Neuronal stem cell (in vitro differentiated cells): ENCODE measurements at regions not wholly inside any gene's neighbourhood (a gene's known extent, or its start where the extent isn't known, plus 50 kb on each side); places are given as distances from the start of the nearest gene placed in this dataset.

Source experiments
- DNase-seq: peaks from one replicate; pipeline ENCODE4 v3.0.0-alpha.2; 2013; ENCODE audit warnings: low spot score
- H2AFZ ChIP-seq: one replicate; pipeline ENCODE4 v1.6.1; 2013; ENCODE audit warnings: mild to moderate bottlenecking, low read length, inconsistent platforms
- H2AK5ac ChIP-seq: 2 replicates; pipeline ENCODE4 v1.6.1; 2013; ENCODE audit warnings: low read depth, mild to moderate bottlenecking, inconsistent platforms, low read length, moderate library complexity, mixed read lengths
- H2BK120ac ChIP-seq: 2 replicates; pipeline ENCODE4 v1.6.1; 2013; ENCODE audit warnings: low read depth, mild to moderate bottlenecking, inconsistent platforms, low read length, moderate library complexity, mixed read lengths
- H2BK12ac ChIP-seq: one replicate; pipeline ENCODE4 v1.6.1; 2013; ENCODE audit warnings: low read length, inconsistent platforms
- H2BK15ac ChIP-seq: 2 replicates; pipeline ENCODE4 v1.6.1; 2013; ENCODE audit warnings: mild to moderate bottlenecking, low read length, inconsistent platforms, mixed read lengths
- H2BK5ac ChIP-seq: one replicate; pipeline ENCODE4 v1.6.1; 2013; ENCODE audit warnings: inconsistent platforms, mild to moderate bottlenecking, low read length, moderate library complexity
- H3K14ac ChIP-seq: one replicate; pipeline ENCODE4 v1.6.1; 2013; ENCODE audit warnings: low read length, inconsistent platforms
- H3K18ac ChIP-seq: 2 replicates; pipeline ENCODE4 v1.6.1; 2013; ENCODE audit warnings: low read length, inconsistent platforms
- H3K23ac ChIP-seq: 2 replicates; pipeline ENCODE4 v1.6.1; 2013; ENCODE audit warnings: low read depth, mild to moderate bottlenecking, mixed read lengths, low read length, inconsistent platforms; ENCODE audit not compliant: poor library complexity
- H3K27ac ChIP-seq: replicated peaks from 3 replicates; pipeline ENCODE4 v1.5.1; 2013; ENCODE audit warnings: low read length, inconsistent platforms
- H3K27me3 ChIP-seq, 3 experiments: 2 replicates each; pipeline ENCODE4 v1.6.1; 2013; ENCODE audit warnings: low read length in 3 of 3, mild to moderate bottlenecking in 2 of 3, inconsistent platforms in 1 of 3, low read depth in 1 of 3, mixed read lengths in 1 of 3, moderate library complexity in 1 of 3; ENCODE audit not compliant: control insufficient read depth in 3 of 3, insufficient read depth in 3 of 3
- H3K36me3 ChIP-seq, 2 donors: replicated peaks in 1 of 2; 2 replicates each; pipeline ENCODE4 v1.6.1; 2013; ENCODE audit warnings: low read length in 2 of 2; ENCODE audit not compliant: control insufficient read depth in 2 of 2, insufficient read depth in 2 of 2
- H3K4ac ChIP-seq: 2 replicates; pipeline ENCODE4 v1.6.1; 2013; ENCODE audit warnings: inconsistent platforms, mild to moderate bottlenecking, low read length, moderate library complexity
- H3K4me1 ChIP-seq, 2 donors: 1 replicate in 1 of 2; 2 replicates in 1 of 2; pipeline ENCODE4 v1.6.1; 2013; ENCODE audit warnings: low read length in 2 of 2, low read depth in 1 of 2; ENCODE audit not compliant: control insufficient read depth in 2 of 2, insufficient read depth in 1 of 2
- H3K4me2 ChIP-seq: one replicate; pipeline ENCODE4 v1.6.1; 2013; ENCODE audit warnings: mild to moderate bottlenecking, low read length, inconsistent platforms; ENCODE audit not compliant: insufficient read depth, poor library complexity, severe bottlenecking
- H3K4me3 ChIP-seq, 2 donors: 2 replicates each; pipeline ENCODE4 v1.5.1; 2013; ENCODE audit warnings: low read length in 2 of 2, mild to moderate bottlenecking in 2 of 2, inconsistent platforms in 1 of 2, moderate library complexity in 1 of 2
- H3K79me1 ChIP-seq: one replicate; pipeline ENCODE4 v1.6.1; 2013; ENCODE audit warnings: low read depth, mild to moderate bottlenecking, inconsistent platforms, low read length, moderate library complexity
- H3K9ac ChIP-seq: one replicate; pipeline ENCODE4 v1.6.1; 2013; ENCODE audit warnings: mild to moderate bottlenecking, low read depth, low read length, inconsistent platforms; ENCODE audit not compliant: poor library complexity
- H3K9me3 ChIP-seq, 2 donors: replicated peaks in 1 of 2; 2 replicates each; pipeline versions ENCODE3 to v1.6.1; 2013; ENCODE audit warnings: low read length in 2 of 2, mild to moderate bottlenecking in 2 of 2, inconsistent platforms in 1 of 2, low read depth in 1 of 2, mixed read lengths in 1 of 2, moderate library complexity in 1 of 2; ENCODE audit not compliant: control insufficient read depth in 2 of 2, insufficient read depth in 1 of 2
- H4K8ac ChIP-seq: one replicate; pipeline ENCODE4 v1.6.1; 2013; ENCODE audit warnings: low read depth, mild to moderate bottlenecking, inconsistent platforms, low read length, moderate library complexity
- H4K91ac ChIP-seq: one replicate; pipeline ENCODE4 v1.6.1; 2013; ENCODE audit warnings: low read length, low read depth, mild to moderate bottlenecking, inconsistent platforms; ENCODE audit not compliant: poor library complexity
- WGBS, 2 donors: extraction: QIAGEN DNeasy Blood & Tissue Kit; methylation state at CpG; one replicate each; pipeline ENCODE4 v1.1.7; 2013; ENCODE audit warnings: missing lambda C conversion rate in 2 of 2, mixed read lengths in 1 of 2; ENCODE audit not compliant: insufficient read length in 2 of 2, insufficient replicate concordance in 1 of 2; ENCODE audit errors: extremely low coverage in 2 of 2; 5-methylcytosine and 5-hydroxymethylcytosine counted together

GRCh38 chr4:13316354-13316753 is 167.8 kb downstream of the RAB28 start:
- Histone ChIP-seq H3K36me3 (no peaks in the 10 kb centered on the region), H2AK5ac (no peak overlapping the region), H3K4me2 (no peak overlapping the region), H4K8ac (no peak overlapping the region), H3K79me1 (no peaks in the 10 kb centered on the region), H3K27ac (no peak overlapping the region), H2BK15ac (no peak overlapping the region), H2BK120ac (no peak overlapping the region), H2AFZ (no peak overlapping the region), H2BK12ac (no peak overlapping the region), H2BK5ac (no peak overlapping the region), H3K4me1 (no peaks in the 10 kb centered on the region), H3K14ac (no peak overlapping the region), H4K91ac (no peak overlapping the region), H3K18ac (no peak overlapping the region), H3K9ac (no peak overlapping the region), H3K4me3 (no peak overlapping the region), H3K9me3 (no peaks in the 10 kb centered on the region), H3K4ac (no peak overlapping the region), H3K27me3 (no peaks in the 10 kb centered on the region), H3K23ac (no peak overlapping the region)
- no peak for DNase-seq
- no CpG with 5 or more reads among the region's 3 CpGs for WGBS, 2 donors

GRCh38 chr4:13313856-13314255 is 170.3 kb downstream of the RAB28 start:
- Histone ChIP-seq H3K36me3 (no peaks in the 10 kb centered on the region), H3K4ac (no peak overlapping the region), H4K91ac (no peak overlapping the region), H2AFZ (no peak overlapping the region), H2BK12ac (no peak overlapping the region), H2BK15ac (no peak overlapping the region), H3K4me1 (no peaks in the 10 kb centered on the region), H3K27me3 (no peaks in the 10 kb centered on the region), H3K4me2 (no peak overlapping the region), H3K23ac (no peak overlapping the region), H3K9ac (no peak overlapping the region), H3K18ac (no peak overlapping the region), H3K4me3 (no peak overlapping the region), H2AK5ac (no peak overlapping the region), H4K8ac (no peak overlapping the region), H3K14ac (no peak overlapping the region), H2BK5ac (no peak overlapping the region), H3K79me1 (no peaks in the 10 kb centered on the region), H3K9me3 (no peaks in the 10 kb centered on the region), H3K27ac (no peak overlapping the region), H2BK120ac (no peak overlapping the region)
- no peak for DNase-seq

- no peak overlapping the region for H2BK5ac ChIP-seq
- H3K23ac ChIP-seq, result no peak overlapping the region
- H3K9me3 ChIP-seq, result no peaks in the 10 kb centered on the region
- no peak overlapping the region for H3K27ac ChIP-seq
- no peak overlapping the region for H4K91ac ChIP-seq
- H2AFZ ChIP-seq, result no peak overlapping the region
- no CpG with 5 or more reads among the region's 1 CpG for WGBS, 2 donors
- no peaks in the 10 kb centered on the region for H3K4me1 ChIP-seq
- no peak overlapping the region for H2AK5ac ChIP-seq
- no peak overlapping the region for H4K8ac ChIP-seq
- no peak overlapping the region for H3K14ac ChIP-seq
- H3K79me1 ChIP-seq, result no peaks in the 10 kb centered on the region
- no peak overlapping the region for H2BK12ac ChIP-seq
- H3K9ac ChIP-seq, result no peak overlapping the region
- H3K27me3 ChIP-seq, result no peaks in the 10 kb centered on the region
- H3K4me3 ChIP-seq, result no peak overlapping the region
- H3K18ac ChIP-seq, result no peak overlapping the region
- H3K4me2 ChIP-seq, result no peak overlapping the region
- DNase-seq, result no peak
- H3K36me3 ChIP-seq, result no peaks in the 10 kb centered on the region
- no peak overlapping the region for H2BK15ac ChIP-seq
- H3K4ac ChIP-seq, result no peak overlapping the region
- H2BK120ac ChIP-seq, result no peak overlapping the region
Measured at GRCh38 chr4:13312264-13312663, 171.9 kb downstream of the RAB28 start.

- no peaks in the 10 kb centered on the region for H3K4me1 ChIP-seq
- no peaks in the 10 kb centered on the region for H3K36me3 ChIP-seq
- no CpG with 5 or more reads among the region's 2 CpGs for WGBS, 2 donors
- H3K79me1 ChIP-seq, result no peaks in the 10 kb centered on the region
- no peaks in the 10 kb centered on the region for H3K9me3 ChIP-seq
- H3K27me3 ChIP-seq, result no peaks in the 10 kb centered on the region
- H3K4ac ChIP-seq, result no peak overlapping the region
- H3K14ac ChIP-seq, result no peak overlapping the region
- no peak overlapping the region for H3K18ac ChIP-seq
- H3K4me3 ChIP-seq, result no peak overlapping the region
- H2BK120ac ChIP-seq, result no peak overlapping the region
- H3K23ac ChIP-seq, result no peak overlapping the region
- H2BK12ac ChIP-seq, result no peak overlapping the region
- no peak overlapping the region for H3K4me2 ChIP-seq
- H2AK5ac ChIP-seq, result no peak overlapping the region
- no peak for DNase-seq
- no peak overlapping the region for H3K9ac ChIP-seq
- H3K27ac ChIP-seq, result no peak overlapping the region
- H2BK5ac ChIP-seq, result no peak overlapping the region
- H2AFZ ChIP-seq, result no peak overlapping the region
- H4K91ac ChIP-seq, result no peak overlapping the region
- no peak overlapping the region for H2BK15ac ChIP-seq
- H4K8ac ChIP-seq, result no peak overlapping the region
Measured at GRCh38 chr4:13309751-13310150, 174.4 kb downstream of the RAB28 start.
